ENCODE measurements at regions not wholly inside any gene's neighbourhood (a gene's known extent, or its start where the extent isn't known, plus 50 kb on each side); places are given as distances from the start of the nearest gene placed in this dataset.
"Not testable (repeated sequence)": the region's sequence is repeated elsewhere in the genome, so short reads cannot be mapped to it uniquely, and the experiment has no call there.

DNA sequence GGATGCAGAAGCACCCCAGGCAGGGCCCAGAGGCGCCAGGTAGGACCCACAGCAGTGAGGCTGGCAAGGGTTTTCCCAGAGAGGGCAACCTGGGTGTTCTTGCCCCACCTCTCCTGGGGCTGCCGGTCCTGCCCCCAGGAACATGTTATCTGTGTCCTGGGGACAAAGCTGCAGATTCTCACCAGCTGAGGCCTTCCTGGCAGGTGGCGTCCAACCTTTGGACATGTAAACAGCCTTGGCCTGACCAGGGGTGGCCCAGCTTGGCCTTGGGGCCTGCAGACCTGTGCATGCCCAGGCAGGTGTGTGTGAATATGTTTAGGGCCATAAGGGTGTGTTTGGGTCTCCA lies 101.8 kb upstream of the LARP1 start:
- no peak overlapping the region for H2AFZ ChIP-seq (ENCODE audit: low read depth, low read length)
- H3K4me2 ChIP-seq (ENCODE audit: low read length), result no peak overlapping the region
- no peaks in the 10 kb centered on the region for H3K9me3 ChIP-seq (ENCODE audit: low read length)
- H3K27me3 ChIP-seq (ENCODE audit: insufficient read depth, low read depth, low read length), result no peaks in the 10 kb centered on the region
- no peak for TF ChIP-seq RAD21 (conservative IDR thresholded peaks at IDR 0.05)
- H3K79me2 ChIP-seq (replicated peaks; ENCODE audit: insufficient read depth, low read length), result no peaks in the 10 kb centered on the region
- H3K4me3 ChIP-seq (ENCODE audit: low read length), result no peak overlapping the region
- H3K27ac ChIP-seq (ENCODE audit: low read length), result no peak overlapping the region
- H3K36me3 ChIP-seq (ENCODE audit: insufficient read depth, low read length), result no peaks in the 10 kb centered on the region
- no peak overlapping the region for H3K9ac ChIP-seq (ENCODE audit: low read length)
- no peaks in the 10 kb centered on the region for H4K20me1 ChIP-seq (ENCODE audit: insufficient read depth)
- no peaks in the 10 kb centered on the region for H3K9me2 ChIP-seq (ENCODE audit: insufficient read depth, low read length)
- H3F3A ChIP-seq (ENCODE audit: insufficient read depth, low read length, poor library complexity, severe bottlenecking), result no peaks in the 10 kb centered on the region

DNA sequence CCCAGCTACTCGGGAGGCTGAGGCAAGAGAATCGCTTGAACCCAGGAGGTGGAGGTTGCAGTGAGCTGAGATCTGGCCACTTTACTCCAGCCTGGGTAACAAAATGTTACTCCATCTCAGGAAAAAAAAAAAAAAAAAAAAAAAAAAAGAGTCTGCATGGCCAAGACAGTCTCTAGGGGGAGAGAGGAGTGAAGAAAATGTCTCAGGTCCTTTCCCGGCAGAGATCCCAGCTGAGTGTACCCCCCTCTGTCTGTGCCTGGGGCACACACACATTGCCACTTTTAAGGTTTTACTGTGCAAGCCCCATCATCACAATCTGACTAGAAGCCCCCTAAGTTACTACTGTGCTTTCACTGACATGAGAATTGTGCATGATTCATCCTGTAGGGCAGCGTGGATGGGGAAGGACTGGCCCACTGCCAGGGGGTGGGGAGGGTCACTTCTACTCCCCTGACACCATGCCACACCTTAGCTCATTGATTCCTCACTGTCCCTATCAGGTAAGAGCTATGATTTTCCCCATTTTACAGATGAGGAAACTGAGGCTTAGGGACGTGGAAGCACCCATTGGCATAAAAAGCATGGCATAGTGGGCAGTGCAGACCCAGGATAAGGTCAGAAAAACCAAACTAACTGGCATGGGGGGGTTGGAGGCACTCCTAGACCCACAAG lies 102.3 kb upstream of the LARP1 start:
- Histone ChIP-seq H3K9ac (ENCODE audit: low read length) (no peak overlapping the region), H3K79me2 (replicated peaks; ENCODE audit: insufficient read depth, low read length) (no peaks in the 10 kb centered on the region), H3F3A (ENCODE audit: insufficient read depth, low read length, poor library complexity, severe bottlenecking) (no peaks in the 10 kb centered on the region), H3K4me3 (ENCODE audit: low read length) (no peak overlapping the region), H3K4me2 (ENCODE audit: low read length) (no peak overlapping the region), H3K9me3 (ENCODE audit: low read length) (no peaks in the 10 kb centered on the region), H3K27ac (ENCODE audit: low read length) (no peak overlapping the region), H3K9me2 (ENCODE audit: insufficient read depth, low read length) (no peaks in the 10 kb centered on the region), H4K20me1 (ENCODE audit: insufficient read depth) (no peaks in the 10 kb centered on the region), H2AFZ (ENCODE audit: low read depth, low read length) (no peak overlapping the region), H3K36me3 (ENCODE audit: insufficient read depth, low read length) (no peaks in the 10 kb centered on the region), H3K27me3 (ENCODE audit: insufficient read depth, low read depth, low read length) (peaks cover 3% of the 10 kb centered on the region)
- TF ChIP-seq EP300 (conservative IDR thresholded peaks at IDR 0.05; ENCODE audit: poor library complexity, severe bottlenecking), result no peak
- TF ChIP-seq TAF1 (IDR thresholded peaks at IDR 0.05; ENCODE audit: low read depth), result no peak
- TF ChIP-seq, protein P1, sequence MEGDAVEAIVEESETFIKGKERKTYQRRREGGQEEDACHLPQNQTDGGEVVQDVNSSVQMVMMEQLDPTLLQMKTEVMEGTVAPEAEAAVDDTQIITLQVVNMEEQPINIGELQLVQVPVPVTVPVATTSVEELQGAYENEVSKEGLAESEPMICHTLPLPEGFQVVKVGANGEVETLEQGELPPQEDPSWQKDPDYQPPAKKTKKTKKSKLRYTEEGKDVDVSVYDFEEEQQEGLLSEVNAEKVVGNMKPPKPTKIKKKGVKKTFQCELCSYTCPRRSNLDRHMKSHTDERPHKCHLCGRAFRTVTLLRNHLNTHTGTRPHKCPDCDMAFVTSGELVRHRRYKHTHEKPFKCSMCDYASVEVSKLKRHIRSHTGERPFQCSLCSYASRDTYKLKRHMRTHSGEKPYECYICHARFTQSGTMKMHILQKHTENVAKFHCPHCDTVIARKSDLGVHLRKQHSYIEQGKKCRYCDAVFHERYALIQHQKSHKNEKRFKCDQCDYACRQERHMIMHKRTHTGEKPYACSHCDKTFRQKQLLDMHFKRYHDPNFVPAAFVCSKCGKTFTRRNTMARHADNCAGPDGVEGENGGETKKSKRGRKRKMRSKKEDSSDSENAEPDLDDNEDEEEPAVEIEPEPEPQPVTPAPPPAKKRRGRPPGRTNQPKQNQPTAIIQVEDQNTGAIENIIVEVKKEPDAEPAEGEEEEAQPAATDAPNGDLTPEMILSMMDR (IDR thresholded peaks at IDR 0.05; ENCODE audit: poor library complexity, severe bottlenecking), result no peak
- no peak for TF ChIP-seq MXI1 (conservative IDR thresholded peaks at IDR 0.05; ENCODE audit: poor library complexity, severe bottlenecking)
- no peak for TF ChIP-seq SMC3 (conservative IDR thresholded peaks at IDR 0.05; ENCODE audit: poor library complexity)
- TF ChIP-seq, protein P2, sequence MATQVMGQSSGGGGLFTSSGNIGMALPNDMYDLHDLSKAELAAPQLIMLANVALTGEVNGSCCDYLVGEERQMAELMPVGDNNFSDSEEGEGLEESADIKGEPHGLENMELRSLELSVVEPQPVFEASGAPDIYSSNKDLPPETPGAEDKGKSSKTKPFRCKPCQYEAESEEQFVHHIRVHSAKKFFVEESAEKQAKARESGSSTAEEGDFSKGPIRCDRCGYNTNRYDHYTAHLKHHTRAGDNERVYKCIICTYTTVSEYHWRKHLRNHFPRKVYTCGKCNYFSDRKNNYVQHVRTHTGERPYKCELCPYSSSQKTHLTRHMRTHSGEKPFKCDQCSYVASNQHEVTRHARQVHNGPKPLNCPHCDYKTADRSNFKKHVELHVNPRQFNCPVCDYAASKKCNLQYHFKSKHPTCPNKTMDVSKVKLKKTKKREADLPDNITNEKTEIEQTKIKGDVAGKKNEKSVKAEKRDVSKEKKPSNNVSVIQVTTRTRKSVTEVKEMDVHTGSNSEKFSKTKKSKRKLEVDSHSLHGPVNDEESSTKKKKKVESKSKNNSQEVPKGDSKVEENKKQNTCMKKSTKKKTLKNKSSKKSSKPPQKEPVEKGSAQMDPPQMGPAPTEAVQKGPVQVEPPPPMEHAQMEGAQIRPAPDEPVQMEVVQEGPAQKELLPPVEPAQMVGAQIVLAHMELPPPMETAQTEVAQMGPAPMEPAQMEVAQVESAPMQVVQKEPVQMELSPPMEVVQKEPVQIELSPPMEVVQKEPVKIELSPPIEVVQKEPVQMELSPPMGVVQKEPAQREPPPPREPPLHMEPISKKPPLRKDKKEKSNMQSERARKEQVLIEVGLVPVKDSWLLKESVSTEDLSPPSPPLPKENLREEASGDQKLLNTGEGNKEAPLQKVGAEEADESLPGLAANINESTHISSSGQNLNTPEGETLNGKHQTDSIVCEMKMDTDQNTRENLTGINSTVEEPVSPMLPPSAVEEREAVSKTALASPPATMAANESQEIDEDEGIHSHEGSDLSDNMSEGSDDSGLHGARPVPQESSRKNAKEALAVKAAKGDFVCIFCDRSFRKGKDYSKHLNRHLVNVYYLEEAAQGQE (IDR thresholded peaks at IDR 0.05; ENCODE audit: borderline replicate concordance), result no peak
- no peak for TF ChIP-seq POLR2AphosphoS5 (IDR thresholded peaks at IDR 0.05)
- TF ChIP-seq EZH2 (IDR thresholded peaks at IDR 0.05; ENCODE audit: borderline replicate concordance, insufficient read depth, low read length, poor library complexity, severe bottlenecking), result no peak
- no peak for TF ChIP-seq RAD21 (conservative IDR thresholded peaks at IDR 0.05)

DNA sequence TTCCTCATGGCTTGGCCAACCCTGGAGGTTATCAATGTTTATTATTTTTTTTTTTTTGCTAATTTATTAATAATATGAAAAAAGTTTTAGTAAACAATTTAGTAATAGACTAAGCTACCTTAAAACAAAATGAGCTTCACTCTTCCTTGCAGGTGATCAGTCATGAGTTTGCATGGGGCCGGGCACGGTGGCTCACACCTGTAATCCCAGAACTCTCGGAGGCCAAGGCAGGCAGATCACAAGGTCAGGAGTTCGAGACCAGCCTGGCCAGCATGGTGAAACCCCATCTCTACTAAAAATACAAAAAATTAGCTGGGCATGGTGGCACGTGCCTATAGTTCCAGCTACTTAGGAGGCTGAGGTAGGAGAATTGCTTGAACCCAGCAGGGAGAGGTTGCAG lies 103.4 kb upstream of the LARP1 start:
- not testable (repeated sequence) for H3K4me3 ChIP-seq (ENCODE audit: low read length); H3K9ac ChIP-seq (ENCODE audit: low read length); H3K36me3 ChIP-seq (ENCODE audit: insufficient read depth, low read length); H3F3A ChIP-seq (ENCODE audit: insufficient read depth, low read length, poor library complexity, severe bottlenecking); H3K9me2 ChIP-seq (ENCODE audit: insufficient read depth, low read length); H3K79me2 ChIP-seq (replicated peaks; ENCODE audit: insufficient read depth, low read length); H3K4me2 ChIP-seq (ENCODE audit: low read length); H4K20me1 ChIP-seq (ENCODE audit: insufficient read depth); H3K9me3 ChIP-seq (ENCODE audit: low read length); H2AFZ ChIP-seq (ENCODE audit: low read depth, low read length); H3K27ac ChIP-seq (ENCODE audit: low read length)
- H3K27me3 ChIP-seq (ENCODE audit: insufficient read depth, low read depth, low read length), result peaks cover 14% of the 10 kb centered on the region
